GM18502 (cell line): ENCODE measurements at regions not wholly inside any gene's neighbourhood (a gene's known extent, or its start where the extent isn't known, plus 50 kb on each side); places are given as distances from the start of the nearest gene placed in this dataset.

Experiments
- ATAC-seq: cut with Tn5 transposase; IDR thresholded peaks from one replicate; pipeline ENCODE4 v1.9.1; 2021; ENCODE audit warnings: mild to moderate bottlenecking; ENCODE audit not compliant: unreplicated experiment, poor library complexity

DNA sequence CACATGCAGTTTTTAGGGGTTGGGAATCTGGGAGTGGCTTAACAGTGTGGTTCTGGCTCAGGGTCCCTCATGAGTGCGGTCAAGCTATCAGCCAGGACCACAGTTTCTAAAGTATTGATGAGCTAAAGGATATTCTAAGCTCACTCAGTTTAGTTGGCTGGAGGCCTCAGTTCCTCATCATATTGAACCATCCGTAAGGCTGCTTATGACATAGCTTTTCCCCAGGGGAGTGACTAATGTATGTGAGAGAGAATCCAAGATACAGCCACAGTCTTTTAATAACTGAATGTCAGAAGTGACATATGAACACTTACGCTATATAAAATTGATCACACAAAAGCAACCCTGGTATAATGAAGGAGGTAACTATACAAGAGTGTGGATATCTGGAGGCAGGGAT is 245.3 kb downstream of the POLR1F start:
- no peak for ATAC-seq

DNA sequence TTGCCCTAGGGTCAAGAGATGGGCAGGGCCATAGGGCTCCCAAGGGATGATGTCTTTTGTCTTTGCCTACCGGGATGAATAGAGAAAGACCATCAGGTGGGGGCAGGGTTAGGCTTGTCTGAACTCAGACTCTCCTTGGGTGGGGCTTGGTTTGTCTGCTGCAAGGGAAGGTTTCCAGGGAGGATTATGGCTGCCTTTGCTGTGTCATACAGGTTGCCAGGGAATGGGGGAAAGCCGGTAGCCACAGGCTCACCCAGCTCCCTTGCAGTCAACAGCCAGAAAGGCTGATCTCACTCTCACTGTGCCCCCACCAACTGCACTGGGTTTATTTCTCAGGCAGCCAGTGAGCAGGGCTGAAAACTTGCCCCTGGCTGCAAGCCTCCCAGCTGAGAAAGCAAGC is 253.2 kb downstream of the POLR1F start:
- ATAC-seq, result no peak

DNA sequence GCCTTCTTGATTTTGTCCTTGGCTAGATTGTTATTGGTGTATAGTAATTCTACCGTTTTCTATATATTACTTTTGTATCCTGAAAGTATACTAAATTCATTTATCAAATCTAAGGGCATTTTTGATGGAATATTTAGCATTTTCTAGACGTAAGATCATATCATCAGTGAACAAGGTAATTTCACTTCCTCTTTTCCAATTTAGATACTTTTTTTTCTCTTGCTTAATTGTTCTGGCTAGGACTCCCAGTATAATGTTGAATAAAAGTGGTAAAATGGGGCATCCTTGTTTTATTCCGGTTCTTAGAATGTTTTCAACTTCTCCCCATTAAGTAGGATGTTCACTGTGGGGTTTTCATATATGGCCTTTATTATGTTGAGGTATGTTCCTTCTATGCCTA is 260.7 kb downstream of the POLR1F start:
- ATAC-seq, result no peak

GRCh38 chr7:19442016-19442785 is 266.6 kb downstream of the POLR1F start:
- no peak for ATAC-seq

DNA sequence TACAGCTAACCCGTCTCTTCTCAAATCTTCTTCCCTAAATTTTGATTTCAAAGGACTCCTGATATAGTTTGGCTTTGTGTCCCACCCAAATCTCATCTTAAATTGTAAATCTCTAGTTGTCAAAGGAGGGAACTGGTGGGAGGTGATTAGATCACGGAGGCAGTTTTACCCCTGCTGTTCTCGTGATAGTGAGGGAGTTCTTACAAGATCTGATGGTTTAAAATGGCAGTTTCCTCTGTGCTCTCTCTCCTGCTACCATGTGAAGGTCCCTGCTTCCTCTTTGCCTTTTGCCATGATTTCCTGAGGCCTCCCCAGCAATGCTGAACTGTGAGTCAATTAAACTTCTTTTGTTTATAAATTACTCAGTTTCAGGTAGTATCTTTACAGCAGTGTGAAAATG is 269.3 kb downstream of the POLR1F start:
- ATAC-seq, result no peak

GRCh38 chr7:19437446-19437845 is 271.4 kb downstream of the POLR1F start:
- ATAC-seq, result no peak

DNA sequence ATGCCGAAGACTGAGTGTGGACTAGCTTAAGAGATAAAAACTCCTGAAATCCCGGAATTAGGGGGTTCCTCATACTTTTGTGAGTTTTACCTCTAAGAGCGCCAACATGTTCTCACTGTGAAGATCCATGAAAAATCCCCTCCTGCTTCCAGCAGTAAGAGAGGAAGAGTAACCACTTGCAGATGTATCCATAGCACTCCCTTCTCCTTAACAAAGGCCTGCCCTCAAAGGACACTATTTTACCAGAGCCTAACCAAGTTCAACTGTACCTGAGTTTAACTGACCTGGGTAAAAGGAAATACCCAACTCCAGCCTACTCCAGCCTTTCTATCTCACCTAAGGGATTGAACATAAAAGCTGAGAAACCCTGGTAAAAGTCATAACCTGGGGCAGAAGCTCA is 280.9 kb downstream of the POLR1F start:
- no peak for ATAC-seq

- ATAC-seq, result no peak
Measured at GRCh38 chr7:19421861-19422260, 276.6 kb upstream of the FERD3L start.

- ATAC-seq, result no peak
Measured at GRCh38 chr7:19417231-19417630, 272.0 kb upstream of the FERD3L start.

DNA sequence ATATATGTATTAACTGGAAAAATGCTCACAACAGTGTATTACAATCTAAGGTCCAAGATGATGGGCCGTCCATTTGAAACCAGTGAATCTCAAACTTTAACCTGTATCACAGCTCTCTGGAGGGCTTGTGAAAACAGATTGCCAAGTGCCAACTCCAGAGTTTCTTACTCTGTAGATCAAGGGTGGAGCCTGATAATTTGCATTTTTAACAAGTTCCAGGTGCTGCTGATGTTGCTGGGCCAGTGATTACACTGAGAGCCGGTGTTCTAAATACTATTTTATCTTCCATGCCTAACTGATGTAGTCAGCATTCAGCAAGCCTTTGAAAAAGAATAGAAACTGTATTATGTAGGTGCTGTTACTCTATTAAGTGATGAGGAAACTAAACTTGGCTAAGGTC is 269.9 kb upstream of the FERD3L start:
- ATAC-seq, result no peak

GRCh38 chr7:19413443-19413965 is 268.3 kb upstream of the FERD3L start:
- ATAC-seq, result no peak

DNA sequence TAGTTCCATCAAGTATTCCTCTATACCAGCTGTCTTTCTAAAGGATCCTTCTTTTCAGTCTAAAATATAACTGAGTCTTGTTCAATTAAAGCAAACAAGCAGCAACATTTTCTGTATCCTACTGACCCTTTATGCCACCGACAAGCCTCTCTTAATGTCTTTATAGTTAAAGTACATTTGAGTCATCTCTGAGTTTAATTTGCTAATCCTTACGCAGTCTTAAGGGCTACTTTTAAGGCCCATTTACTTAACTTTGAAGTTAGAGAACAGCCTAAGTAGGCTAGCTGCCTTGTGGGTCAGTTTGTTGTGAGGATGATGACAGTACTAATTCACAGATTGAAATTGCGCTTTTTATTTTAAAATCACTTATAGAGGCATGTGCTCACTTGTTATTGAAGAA is 265.5 kb upstream of the FERD3L start:
- no peak for ATAC-seq

GRCh38 chr7:19410106-19410505 is 264.9 kb upstream of the FERD3L start:
- no peak for ATAC-seq

DNA sequence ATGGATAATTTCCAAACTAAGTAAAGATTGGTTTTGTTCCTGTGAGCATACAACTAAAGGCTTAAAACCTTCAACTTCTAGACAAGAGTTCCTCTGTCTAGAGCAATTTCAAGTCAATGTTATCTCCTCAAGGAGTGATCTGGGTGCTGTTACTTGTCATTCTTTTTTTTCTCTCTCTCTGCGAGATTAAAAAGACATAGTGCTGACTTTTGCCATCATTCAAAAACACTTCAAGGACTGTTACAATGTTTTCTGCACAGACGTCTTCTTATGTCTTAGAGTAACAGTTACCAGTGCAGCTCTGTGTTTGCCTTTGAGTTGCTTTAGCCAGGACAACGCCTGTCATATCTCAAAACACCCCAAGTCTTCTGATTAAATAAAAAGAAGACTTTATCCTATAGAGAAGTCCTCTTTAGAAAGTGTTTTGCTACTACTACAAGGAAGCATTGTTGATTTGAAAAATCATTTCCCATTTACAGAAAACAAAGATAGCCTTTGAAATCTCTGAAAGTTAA is 263.5 kb upstream of the FERD3L start:
- no peak for ATAC-seq

- no peak for ATAC-seq
Measured at GRCh38 chr7:19407270-19407669, 262.0 kb upstream of the FERD3L start.

- no peak for ATAC-seq
Measured at GRCh38 chr7:19405541-19405940, 260.3 kb upstream of the FERD3L start.

- no peak for ATAC-seq
Measured at GRCh38 chr7:19404912-19405329, 259.7 kb upstream of the FERD3L start.

- ATAC-seq, result no peak
Measured at GRCh38 chr7:19403691-19404090, 258.5 kb upstream of the FERD3L start.

DNA sequence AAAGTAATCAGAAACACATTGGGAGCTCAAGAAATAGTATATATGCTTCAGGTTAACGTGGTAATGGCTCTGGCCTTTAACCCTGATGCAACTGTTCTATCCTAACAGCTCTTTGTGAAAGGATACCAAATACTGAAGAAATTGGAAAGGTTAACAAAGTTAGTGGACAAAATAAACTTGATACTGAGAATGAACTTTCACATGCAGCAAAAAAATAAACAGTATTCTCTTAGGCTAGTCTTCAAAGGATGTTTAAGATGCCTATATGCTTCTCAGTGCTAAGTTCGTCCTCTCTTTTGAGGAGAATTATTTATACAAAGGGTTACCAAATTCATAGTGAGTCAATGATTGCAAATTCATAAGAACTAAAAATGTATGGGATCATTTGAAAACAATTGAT is 256.2 kb upstream of the FERD3L start:
- no peak for ATAC-seq

DNA sequence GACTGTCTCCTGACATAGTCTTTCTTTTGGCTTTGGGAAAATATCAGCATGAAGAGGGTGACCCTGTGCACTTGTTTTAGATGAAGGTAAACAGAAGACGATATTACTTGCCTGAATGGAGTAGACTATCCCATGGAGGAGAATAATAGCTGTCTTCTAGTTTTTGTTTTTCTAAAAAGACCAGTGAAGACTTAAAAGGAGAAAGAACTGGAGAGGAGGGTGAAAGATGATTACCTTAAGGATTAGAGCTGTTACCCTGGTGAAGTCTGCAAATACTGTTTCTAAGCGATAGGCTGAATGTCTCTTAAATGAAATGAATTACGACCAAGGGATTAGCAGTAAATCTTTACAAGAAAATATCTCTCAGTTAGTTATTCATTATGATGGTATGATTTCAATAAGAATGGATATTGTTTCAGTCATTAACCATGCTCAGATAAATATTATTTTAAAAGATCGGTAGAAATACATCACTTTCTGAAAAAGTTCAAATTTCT is 255.6 kb upstream of the FERD3L start:
- no peak for ATAC-seq

DNA sequence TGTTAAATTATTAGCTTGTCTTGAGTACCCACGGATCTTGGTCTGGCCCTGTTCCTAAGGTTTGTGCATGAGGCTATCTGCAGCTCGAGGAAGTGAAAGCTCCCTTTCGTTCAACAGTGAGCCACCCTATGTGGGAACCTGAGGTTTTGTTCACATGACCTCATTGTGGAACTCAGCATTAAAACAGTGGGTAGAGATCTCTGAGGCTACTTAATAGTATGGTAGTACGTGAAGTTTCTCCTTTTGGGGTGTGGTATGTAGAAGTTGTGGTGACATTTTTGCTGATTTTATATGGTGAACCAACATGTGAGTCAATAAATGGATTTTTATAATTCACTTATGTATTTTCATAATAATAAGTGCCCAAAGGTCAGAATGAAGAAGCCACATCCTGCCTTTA is 252.7 kb upstream of the FERD3L start:
- peak; percentile 91 for ATAC-seq

GRCh38 chr7:19392246-19392645 is 247.0 kb upstream of the FERD3L start:
- ATAC-seq, result no peak
